ENCODE measurements at regions not wholly inside any gene's neighbourhood (a gene's known extent, or its start where the extent isn't known, plus 50 kb on each side); places are given as distances from the start of the nearest gene placed in this dataset.

DNA sequence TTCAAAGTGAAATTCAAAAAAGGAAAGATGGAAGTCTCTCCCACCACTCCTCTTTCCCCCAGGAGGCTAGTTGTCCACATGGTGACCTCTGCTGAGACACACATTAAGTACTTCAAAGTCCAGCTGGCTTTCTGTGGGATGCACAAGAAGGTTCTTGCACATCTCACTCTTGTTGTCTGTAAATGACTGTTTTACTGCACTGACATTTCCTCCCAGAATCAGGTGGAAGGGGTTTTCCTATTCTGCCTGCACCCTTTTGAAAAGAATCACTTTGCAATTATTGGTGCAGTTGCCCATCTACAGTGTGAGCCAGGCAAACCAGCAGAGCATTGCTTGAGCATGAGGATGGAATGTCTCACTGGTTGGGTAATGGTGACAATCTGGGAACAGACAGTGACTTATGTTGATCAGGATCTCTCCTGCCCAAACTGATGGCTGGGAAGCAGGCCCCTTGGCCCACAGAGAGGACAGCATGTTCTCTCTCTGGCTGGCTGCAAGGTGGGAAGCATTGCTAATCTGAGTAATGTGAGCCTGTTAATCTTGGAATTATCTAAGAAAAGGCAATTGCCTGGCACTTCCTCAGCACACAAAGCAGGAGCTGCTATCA lies 347.7 kb upstream of the SATB1 start:
- no peak for DNase-seq

DNA sequence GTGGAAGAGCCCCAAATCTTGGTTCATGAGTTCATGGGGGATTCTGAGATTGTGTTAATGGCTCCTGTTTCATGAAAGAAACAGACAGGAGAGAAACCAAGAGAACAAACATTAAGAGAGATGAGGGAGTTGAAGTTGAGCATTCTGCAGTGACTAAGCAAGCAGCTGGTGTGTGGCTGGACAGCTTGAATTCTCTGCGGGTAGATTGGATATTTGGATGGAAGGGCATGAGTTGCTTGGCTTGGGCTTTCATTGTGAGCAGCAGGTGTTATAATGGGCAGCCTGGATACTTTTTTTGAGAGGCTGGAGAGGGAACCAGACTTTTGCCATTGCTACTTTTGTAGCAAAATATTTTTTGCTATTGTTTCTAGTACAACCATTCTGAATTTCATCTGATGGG lies 346.8 kb upstream of the SATB1 start:
- DNase-seq = no peak

DNA sequence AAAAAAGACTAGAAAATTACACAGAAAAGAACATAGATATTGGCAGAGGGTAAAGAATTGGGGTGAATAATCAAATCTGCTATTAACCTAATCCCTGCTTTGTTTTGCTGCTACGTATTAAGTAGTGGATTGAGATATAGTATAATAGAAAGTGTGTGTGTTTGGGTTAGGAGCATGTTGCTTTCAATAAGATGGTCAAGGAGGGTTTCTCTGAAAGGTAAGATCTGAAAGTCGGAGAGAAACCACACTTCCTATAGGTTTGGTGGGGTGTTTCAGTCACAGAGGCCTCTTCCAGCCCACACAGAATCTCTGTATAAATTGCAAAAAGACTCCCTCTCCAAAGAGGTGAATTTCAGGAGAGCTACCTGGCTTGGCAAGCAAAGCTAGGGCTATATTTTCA lies 345.7 kb upstream of the SATB1 start:
- no peak for DNase-seq

DNA sequence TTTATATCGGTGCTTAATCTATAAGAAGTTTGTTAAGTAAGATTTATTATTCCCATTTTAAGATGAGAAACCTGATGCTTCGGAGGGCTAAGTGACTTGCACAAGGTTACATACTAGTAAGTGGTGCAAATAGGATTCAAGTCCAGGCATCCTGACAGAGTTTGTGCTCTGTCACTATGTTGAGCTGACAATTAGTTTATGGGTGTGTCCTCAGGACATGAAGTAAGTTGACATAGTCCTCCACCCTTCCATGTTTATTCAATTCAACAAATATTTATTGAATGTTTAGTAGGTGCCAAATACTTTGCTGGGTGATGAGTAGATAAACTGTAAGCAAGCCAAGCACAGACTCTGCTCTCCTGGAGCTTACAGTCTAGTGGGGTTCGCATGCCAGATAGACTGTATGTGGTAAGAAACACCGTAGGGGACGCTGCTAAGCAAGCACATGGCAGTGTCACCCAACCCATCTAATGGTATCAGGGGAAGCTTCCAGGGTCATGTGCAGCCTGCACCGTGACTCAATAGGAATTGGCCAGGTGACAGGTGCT lies 342.7 kb upstream of the SATB1 start:
- DNase-seq = no peak

DNA sequence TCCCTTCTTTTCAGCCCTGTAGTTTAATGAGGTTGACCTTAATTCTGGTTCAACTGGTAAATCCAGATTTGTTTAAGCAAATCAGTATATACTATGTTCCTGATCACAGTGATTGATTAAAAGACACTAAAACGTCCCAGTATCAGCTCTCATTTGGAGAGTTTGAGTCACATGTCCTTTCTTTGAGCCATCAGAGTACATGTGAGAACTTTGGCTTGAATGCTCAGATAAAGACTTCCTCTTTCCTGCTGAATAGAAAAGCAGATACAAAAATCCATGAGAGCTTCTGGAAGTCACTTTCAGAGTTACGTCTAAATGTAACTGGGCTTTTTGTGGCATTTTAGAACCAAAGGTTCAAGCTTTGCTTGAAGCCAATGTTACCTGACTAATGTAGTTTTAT lies 341.8 kb upstream of the SATB1 start:
- no peak for DNase-seq

DNA sequence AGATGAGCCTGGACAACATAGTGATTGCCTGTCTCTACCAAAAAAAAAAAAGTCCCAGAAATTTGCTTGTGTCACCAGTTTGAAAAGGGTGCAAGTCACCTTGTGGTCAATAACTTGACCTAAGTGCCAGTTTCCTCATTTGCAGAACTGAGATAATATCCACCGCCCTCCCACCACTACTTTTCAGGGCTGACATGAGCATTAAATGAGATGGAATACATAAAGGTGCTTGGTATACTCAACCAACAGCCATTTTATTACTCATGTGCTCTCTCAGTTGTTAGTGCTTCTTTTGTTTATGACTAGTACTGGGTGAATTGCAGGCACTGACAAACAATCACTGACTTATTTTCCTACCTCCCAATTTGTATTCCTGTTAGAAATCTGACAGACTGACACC lies 340.5 kb upstream of the SATB1 start:
- no peak for DNase-seq

DNA sequence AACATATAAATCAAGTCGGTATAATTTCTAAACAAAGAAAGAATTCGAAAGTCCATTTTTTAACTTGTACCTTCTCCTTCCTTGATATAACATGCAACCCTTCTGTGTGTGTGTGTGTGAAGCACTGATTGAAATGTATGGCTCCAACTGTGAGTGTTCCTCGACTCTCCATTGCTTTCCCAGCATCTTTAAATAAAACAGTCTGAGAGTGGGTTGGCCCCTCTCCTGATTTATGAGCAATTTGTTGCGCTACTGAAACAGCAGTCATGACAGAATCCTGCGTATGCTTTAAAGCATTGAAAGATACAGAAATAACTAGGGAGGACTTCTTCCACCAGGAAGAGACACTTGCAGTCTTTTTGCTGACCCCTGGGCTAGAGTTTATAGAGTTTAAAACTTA lies 340.0 kb upstream of the SATB1 start:
- DNase-seq = no peak

DNA sequence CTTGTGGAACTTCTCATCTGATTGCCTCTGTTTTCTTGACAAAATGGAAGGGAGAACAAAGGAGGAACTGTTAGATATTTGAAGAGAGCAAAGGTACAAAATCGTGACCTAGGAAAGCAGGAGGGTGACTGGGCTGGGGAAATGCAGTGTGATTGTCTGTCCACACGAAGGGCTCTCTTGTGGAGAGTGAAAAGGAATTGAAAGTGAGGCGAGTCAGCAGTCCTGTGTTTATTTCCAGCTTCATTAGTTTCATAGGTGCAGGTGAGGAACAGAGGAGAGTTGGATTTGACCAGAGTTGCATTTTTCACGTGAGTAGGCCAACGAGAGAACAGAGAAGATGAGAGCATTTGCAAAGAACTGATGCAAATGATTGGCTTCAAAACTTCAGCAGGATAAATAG lies 336.4 kb upstream of the SATB1 start:
- no peak for DNase-seq

DNA sequence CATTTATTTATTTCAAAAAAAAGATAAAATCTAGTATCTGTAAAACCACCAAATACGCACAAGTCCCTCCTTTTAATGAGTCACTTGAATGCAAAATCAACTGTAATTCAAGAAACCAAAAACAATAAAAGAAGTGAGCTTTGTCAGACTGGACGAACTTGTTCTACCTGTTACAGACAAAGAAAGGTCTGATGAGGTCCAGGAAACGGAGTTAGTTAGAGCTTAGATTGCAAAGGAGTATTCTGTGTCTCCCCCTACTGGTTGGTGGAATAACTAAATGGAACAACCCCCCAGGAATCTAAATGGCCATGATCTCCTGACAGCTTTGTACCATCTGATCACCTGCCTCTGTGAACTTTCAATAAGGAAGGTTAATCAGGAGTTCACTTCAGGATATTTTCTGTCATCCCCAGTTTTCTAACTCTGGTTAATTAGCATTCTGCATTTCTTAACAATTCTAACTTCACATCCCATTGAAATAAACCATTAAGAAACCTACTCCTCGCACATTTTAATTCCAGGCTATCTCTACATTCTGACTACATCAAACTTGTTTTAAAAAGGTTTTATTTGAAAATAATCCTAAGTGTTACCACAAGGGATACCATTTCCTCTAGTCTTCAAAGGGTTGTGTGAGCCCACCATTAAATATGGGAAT lies 333.0 kb upstream of the SATB1 start:
- DNase-seq = peak; percentile 70

DNA sequence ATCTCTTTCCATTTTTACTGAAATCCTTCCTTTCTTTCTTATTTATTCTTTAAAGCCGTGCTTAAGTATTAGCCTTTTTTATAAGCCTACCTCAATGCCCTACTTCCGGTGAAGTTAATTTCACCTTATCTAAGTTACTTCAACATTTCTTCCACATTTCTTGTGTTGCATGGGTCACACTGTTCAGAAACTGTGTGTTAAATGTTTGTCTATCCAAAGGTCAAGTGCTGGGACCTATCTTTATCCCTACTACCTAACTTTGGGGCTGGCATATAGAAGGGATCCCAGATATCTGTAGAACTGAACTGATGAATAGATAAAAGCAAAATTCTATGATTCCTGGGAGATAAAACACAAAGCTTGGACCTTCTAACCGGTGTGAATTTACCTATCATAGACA lies 332.3 kb upstream of the SATB1 start:
- DNase-seq = no peak

DNA sequence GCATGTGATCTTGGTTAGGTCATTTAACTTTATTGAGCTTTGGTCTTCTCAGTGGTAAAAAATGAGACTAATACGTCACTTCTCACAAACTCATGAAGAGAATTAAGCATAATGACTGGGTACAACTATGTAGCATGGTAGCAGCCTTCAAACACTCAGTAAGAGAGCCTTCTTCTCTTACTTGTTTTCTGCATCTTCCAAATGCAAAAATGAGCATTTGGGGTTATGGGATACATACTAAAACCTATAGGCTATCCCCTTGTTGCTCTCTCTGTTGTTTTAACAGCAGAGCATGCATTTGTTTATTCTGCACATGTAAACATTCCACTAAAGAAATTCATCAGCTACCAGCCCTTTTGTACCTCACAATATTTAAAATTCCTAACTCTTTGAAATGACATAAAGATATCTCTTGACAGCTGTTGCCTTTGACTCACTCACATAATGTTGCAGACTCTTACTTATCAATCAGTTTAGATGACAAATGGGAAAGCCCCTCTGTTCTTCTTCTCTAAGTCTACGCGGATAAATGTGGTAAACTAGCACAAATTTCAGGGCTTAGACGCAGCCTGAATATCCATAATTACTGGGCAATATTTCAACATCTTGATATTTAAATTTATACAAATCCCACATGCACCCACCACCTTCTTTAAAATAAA lies 327.3 kb upstream of the SATB1 start:
- no peak for DNase-seq

DNA sequence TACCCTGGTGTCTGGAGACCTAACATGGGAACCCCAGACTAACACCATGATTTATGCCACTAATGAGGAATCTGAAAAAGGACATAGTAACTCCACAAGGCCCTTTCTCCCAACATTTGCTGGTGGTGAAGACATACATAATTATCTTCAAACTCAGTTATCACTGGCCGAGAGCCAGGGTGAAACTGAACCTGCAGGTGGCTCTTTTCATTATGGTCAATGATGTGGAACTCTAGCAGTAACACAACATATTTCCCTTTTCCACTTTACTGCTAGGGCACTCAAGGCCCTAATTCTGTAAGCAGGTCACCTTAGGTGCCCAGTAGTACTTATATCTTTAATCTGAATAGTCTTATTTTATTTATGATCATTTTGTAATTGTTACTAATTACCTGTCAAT lies 326.4 kb upstream of the SATB1 start:
- no peak for DNase-seq

DNA sequence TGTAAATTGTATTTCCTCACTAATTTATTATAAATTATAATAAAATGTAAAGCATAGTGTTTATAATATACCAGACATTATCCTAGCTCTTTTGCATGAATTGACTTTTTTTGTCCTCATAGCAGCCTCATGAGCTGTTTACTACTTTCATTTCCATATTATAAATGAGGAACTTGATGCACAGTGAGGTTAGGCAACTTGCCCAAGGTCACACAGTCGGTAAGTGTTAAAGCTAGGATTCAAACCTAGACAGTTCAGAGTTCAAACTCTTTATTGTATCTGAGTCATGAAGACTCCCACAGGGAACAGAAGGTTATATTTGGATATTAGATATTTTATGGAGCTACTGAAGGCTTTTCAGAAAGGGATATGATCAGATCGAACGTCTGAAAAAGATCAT lies 322.2 kb upstream of the SATB1 start:
- DNase-seq = no peak

DNA sequence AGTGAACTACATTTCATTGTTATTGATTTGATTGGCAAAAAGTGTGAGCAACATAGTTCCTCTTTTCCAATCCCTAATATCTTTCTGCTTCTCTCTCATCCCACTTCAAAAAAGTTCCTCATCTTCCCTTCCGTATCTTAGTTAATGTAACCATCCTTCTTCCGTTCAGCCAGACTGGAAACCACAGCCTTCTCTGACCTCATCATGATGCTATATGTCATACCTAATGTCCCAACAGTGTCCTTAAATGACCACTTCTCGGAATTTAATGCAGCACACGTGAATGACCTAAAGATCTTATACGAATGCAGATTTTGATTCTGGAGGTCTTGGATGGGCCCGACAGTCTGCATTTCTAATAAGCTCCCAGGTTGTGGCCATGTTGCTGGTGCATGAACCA lies 320.3 kb upstream of the SATB1 start:
- no peak for DNase-seq

DNA sequence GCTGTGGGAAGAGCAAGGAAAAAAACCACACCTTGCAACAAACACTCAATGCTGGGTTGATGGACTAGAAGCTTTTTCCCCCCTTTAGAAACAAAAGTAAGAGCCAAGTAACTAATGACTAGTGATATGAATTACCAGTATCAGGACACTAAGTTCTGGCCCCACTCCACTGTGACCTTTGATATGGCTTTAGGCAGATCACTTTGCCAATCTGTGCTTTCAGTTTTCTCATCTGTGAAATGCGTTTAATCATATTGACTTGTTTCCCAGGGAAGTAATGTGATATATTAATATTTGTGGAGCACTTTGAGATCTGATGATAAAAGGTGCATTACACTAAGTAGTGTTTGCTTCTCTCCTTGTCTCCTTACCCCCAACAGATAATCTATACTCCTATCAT lies 319.3 kb upstream of the SATB1 start:
- DNase-seq = no peak

DNA sequence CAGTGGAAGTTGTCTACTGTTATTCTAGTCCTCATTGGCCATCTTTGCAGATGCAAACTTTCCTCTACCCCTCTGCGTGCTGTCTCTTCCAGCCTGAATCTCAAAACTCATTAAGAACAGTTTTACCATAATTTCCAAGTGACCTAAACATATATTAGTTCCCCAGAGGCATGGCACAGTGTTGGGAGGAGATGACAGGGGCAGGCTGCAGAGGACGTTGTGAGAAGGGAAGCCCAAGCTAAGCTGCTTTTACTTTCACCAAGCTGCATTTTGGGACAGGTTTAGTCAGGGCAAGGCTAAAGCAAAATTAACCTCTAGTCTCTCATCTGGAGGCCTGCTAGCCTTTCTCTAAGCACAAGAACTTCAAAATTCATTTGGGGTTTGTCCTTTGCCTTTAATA lies 318.6 kb upstream of the SATB1 start:
- no peak for DNase-seq

DNA sequence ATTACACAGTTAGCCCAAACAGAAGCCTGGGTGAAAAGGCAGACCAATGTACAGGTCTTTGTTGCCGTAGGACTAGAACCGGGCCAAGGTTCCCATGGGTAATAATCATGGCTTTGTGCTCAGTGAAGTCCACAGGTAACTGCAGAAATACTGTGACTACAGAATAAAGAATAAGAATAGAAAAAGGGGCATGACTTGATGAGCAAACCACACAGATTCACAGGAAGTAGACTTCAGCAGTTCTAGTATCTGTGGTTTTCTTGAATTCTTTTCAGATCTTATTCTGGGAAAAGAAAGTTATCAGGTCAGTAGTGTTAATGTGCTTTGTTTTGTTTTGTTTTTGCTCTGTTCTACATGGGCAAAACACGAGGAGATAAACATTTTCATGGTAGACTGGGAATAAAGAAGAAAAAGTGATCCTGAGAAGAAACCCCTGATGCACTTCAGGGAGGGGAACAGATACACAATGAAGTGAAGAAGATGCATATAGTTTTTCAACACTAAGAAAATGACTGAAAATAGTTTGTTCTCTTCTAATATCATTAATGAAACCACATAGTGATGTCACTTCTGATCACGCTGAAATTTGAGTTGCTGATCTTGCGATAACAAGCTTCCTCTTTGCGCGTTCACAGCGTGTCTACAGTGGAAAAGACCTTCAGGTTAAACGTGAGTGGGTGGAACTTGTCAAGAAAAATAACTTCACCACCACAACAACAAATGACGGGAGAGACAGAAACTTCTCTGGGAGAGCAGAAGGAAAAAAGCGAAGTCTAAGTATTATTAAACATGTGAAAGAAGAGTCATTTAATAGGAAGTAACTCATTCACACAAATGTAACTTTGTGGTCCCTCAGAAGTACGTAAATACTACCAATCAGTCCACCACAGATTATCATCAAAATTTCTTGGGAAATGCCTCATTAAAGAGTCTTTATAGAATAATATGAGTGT lies 315.8 kb upstream of the SATB1 start:
- DNase-seq = no peak

DNA sequence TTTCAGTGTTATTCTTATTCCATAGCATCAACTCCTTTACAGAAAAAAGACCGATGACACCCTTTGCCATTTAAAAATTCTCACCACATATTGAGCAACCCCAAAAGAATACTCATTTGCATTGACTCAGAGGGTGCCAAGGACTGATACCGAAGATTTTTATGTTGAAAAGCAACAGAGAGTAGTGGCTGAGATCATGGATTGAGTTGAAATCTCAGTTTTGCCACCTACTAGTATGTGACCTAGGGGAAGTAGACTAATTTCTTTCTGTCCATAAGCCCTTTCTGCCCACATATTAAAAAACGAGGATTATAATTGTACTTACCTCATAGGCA lies 313.9 kb upstream of the SATB1 start:
- DNase-seq = no peak

DNA sequence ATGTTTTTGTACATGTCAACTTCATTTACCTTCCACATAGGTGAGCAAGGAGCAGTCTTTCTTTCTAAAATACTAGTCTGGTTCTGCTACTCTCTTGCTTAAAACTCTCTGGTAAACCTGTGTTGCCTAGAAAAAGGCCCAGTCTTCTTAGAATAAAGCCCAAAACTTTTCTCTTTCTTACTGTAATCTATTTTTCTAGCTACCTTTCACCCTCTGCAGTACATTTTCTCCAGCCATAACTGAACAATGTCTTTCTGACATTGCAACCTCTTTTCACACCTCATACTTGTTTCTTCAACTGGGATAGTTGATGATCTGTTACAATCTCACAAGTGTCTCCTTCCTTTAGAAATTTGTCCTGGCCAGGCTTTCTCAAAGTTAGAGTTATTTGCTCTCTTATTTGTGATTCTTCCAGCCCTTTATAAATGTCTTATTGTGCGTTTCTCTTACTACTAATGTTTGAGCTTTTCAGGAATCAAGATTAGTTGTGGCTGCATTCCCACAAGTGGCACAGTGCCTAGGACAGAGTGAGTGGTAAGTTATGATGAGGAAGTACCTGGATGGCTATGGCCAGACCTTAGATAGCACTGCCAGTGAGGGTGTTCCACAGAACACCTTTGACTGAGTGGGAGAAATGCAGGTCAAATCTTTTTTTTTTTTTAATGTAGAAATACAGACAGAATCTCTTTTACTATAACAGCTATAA lies 313.4 kb upstream of the SATB1 start:
- no peak for DNase-seq

DNA sequence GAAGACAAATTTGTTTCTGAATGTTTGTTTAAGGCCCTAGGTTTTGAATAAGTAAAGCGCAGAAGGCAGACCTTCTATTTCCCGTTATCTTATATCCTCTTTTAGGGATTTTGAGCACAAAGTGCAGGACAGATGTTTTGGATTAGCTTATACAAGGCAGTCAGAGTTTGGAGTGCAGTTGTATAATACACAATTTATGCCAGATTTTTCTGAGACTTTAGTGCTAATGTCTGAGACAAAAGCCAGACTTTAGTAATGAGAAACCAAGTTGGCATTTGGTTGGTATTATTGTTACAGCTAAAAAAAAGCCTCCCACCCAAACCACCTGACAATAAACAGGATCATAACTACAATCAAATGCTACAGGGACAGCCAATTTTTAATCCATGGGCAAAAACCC lies 309.9 kb upstream of the SATB1 start:
- no peak for DNase-seq

DNA sequence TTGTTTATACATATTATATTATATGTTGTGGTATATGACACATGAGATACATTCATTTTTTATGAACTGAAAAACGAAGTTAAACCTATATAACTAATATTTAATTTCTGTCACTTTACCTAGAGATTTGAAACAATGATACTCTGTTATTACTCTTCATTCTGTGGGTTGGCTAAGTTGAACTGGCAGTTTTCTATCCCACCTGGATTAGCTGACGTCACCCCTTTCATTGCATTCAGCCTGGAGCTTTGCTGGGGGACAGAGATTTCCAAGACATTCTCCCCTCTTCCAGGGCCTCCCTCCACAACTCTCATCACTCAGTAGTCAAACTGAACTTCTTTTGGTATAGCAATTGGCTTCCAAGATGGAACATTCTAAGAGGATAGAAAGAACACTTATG lies 309.2 kb upstream of the SATB1 start:
- no peak for DNase-seq

DNA sequence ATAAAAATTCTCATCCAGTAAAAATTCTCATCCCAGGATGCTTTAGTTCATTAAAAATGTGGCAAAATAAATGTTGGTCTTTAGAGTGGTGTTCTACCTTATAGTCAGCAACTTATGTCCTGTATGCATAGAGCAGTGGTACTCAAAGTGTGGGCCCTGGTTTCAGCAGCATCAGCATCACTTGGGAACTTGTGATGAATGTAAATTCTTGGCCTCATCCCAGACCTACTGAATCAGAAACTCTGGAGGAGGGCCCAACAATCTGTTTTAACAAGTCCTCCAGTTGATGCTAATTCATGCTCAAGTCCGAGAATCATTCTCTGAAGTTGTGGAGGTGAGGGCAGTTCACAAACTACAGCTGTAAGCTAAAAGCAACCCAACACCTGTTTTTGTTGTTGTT lies 307.3 kb upstream of the SATB1 start:
- DNase-seq = no peak

Data from renal pelvis (tissue), 1 donor.